ENCODE measurements at regions not wholly inside any gene's neighbourhood (a gene's known extent, or its start where the extent isn't known, plus 50 kb on each side); places are given as distances from the start of the nearest gene placed in this dataset.
"Not testable (repeated sequence)": the region's sequence is repeated elsewhere in the genome, so short reads cannot be mapped to it uniquely, and the experiment has no call there.

DNA sequence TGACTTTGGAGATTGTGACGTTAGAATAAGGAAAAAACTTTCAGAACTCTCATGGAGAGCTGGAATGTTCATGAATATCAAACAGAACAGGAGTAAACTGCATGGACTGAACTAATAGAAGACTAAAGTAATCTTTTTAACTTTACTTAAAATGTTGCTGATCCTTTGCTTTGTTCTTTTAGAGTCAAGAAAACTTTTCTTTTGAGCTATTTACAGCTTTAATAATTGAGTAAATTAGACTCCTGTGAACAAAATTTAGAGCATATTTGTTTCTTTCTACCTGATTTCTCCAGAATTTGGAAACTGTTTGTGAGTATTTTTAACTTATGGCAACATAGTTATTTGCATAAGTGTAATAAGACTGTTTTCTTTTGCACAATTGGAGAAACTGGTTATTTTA is 146.3 kb downstream of the CDCA7 start:
- H3K4me1 Mint-ChIP-seq: no peaks in the 10 kb centered on the region
- ATAC-seq (ENCODE audit: low read depth): no peak
- H3K27ac Mint-ChIP-seq: no peak overlapping the region
- peaks cover 7% of the 10 kb centered on the region for H3K9me3 Mint-ChIP-seq
- no peak overlapping the region for H3K4me3 Mint-ChIP-seq
- no peaks in the 10 kb centered on the region for H3K36me3 Mint-ChIP-seq
- peaks cover 9% of the 10 kb centered on the region for H3K27me3 Mint-ChIP-seq
- no peak for DNase-seq (ENCODE audit: low spot score in 2 of 2)

GRCh38 chr2:173502296-173502695 is 147.6 kb downstream of the CDCA7 start:
- H3K27me3 Mint-ChIP-seq: peaks cover 9% of the 10 kb centered on the region
- peaks cover 7% of the 10 kb centered on the region for H3K9me3 Mint-ChIP-seq
- no peaks in the 10 kb centered on the region for H3K36me3 Mint-ChIP-seq
- H3K4me1 Mint-ChIP-seq: no peaks in the 10 kb centered on the region
- ATAC-seq (ENCODE audit: low read depth) (no peak), DNase-seq (ENCODE audit: low spot score in 2 of 2) (no peak)
- no peak overlapping the region for H3K4me3 Mint-ChIP-seq
- no peak overlapping the region for H3K27ac Mint-ChIP-seq

- Mint-ChIP-seq H3K36me3 (no peaks in the 10 kb centered on the region), H3K27me3 (peaks cover 8% of the 10 kb centered on the region), H3K27ac (no peak overlapping the region), H3K9me3 (peaks cover 2% of the 10 kb centered on the region), H3K4me1 (no peaks in the 10 kb centered on the region), H3K4me3 (no peak overlapping the region)
- DNase-seq (ENCODE audit: low spot score in 2 of 2): no peak
- no peak for ATAC-seq (ENCODE audit: low read depth)
Observed at GRCh38 chr2:173511357-173511756, 156.7 kb downstream of the CDCA7 start.

DNA sequence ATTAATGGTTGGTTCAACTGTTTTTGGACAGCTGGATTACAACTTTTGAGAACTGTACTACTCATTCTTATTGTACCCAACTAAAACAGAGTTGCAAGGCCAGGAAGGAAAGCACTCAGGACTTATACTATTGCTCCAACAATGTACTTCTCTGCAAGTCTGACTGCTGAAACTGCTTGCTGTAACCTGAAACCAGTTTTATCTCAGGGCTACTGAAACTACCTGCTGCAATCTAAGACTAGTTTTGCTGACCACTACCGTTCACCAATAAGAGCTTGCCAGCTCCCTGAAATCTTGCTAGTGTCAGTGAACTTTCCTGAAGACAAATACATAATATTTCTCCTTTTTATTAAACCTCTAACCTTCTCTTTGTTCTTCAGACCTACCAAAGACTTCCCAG is 157.3 kb downstream of the CDCA7 start:
- ATAC-seq (ENCODE audit: low read depth): no peak
- peaks cover 2% of the 10 kb centered on the region for H3K9me3 Mint-ChIP-seq
- no peak overlapping the region for H3K27ac Mint-ChIP-seq
- H3K4me1 Mint-ChIP-seq: no peaks in the 10 kb centered on the region
- no peaks in the 10 kb centered on the region for H3K36me3 Mint-ChIP-seq
- H3K4me3 Mint-ChIP-seq: no peak overlapping the region
- H3K27me3 Mint-ChIP-seq: peaks cover 8% of the 10 kb centered on the region
- DNase-seq (ENCODE audit: low spot score in 2 of 2): no peak

GRCh38 chr2:173513107-173513727 is 158.5 kb downstream of the CDCA7 start:
- DNase-seq (ENCODE audit: low spot score in 2 of 2): no peak
- H3K27me3 Mint-ChIP-seq: peaks cover 3% of the 10 kb centered on the region
- no peak overlapping the region for H3K4me3 Mint-ChIP-seq
- no peaks in the 10 kb centered on the region for H3K4me1 Mint-ChIP-seq
- peaks cover 2% of the 10 kb centered on the region for H3K36me3 Mint-ChIP-seq
- peaks cover 10% of the 10 kb centered on the region for H3K9me3 Mint-ChIP-seq
- H3K27ac Mint-ChIP-seq: no peak overlapping the region
- no peak for ATAC-seq (ENCODE audit: low read depth)

DNA sequence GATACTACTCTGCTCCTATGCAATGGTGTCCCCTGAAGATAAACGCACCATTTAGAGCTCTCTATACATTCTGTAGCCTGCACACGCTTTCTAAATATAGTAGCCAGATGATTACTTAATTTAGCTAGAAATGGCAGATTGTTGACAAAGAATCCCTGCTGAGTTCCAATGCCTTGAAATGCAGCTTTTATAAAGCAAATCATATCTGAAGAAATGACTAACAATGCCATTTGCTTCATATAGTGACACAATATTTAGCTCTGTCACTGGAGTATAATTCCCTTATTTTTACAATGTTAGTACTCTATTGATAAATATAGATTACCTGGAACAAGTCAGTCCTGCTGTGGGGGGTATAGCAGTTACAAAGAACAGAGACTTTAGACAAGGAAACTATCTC is 166.2 kb downstream of the CDCA7 start:
- Mint-ChIP-seq H3K9me3 (peaks cover 8% of the 10 kb centered on the region), H3K4me3 (no peak overlapping the region), H3K36me3 (peaks cover 2% of the 10 kb centered on the region), H3K4me1 (no peaks in the 10 kb centered on the region), H3K27me3 (no peaks in the 10 kb centered on the region), H3K27ac (no peak overlapping the region)
- no peak for ATAC-seq (ENCODE audit: low read depth)
- no peak for DNase-seq (ENCODE audit: low spot score in 2 of 2)

- DNase-seq (ENCODE audit: low spot score in 2 of 2): no peak
Observed at GRCh38 chr2:173521450-173522192, 166.9 kb downstream of the CDCA7 start.

GRCh38 chr2:173523497-173523896 is 168.8 kb downstream of the CDCA7 start:
- no peak overlapping the region for H3K4me3 Mint-ChIP-seq
- H3K9me3 Mint-ChIP-seq: no peaks in the 10 kb centered on the region
- no peaks in the 10 kb centered on the region for H3K36me3 Mint-ChIP-seq
- no peak for DNase-seq (ENCODE audit: low spot score in 2 of 2)
- H3K4me1 Mint-ChIP-seq: no peaks in the 10 kb centered on the region
- H3K27ac Mint-ChIP-seq: no peak overlapping the region
- no peak for ATAC-seq (ENCODE audit: low read depth)
- H3K27me3 Mint-ChIP-seq: no peaks in the 10 kb centered on the region

More at GRCh38 chr2:173521450-173522192, 166.9 kb downstream of the CDCA7 start:
- Mint-ChIP-seq H3K4me1 (no peaks in the 10 kb centered on the region), H3K27me3 (no peaks in the 10 kb centered on the region), H3K4me3 (no peak overlapping the region), H3K9me3 (peaks cover 8% of the 10 kb centered on the region), H3K27ac (no peak overlapping the region), H3K36me3 (peaks cover 2% of the 10 kb centered on the region)
- ATAC-seq (ENCODE audit: low read depth): no peak

- no peaks in the 10 kb centered on the region for H3K36me3 Mint-ChIP-seq
- H3K9me3 Mint-ChIP-seq: no peaks in the 10 kb centered on the region
- no peak overlapping the region for H3K27ac Mint-ChIP-seq
- ATAC-seq (ENCODE audit: low read depth): no peak
- no peaks in the 10 kb centered on the region for H3K4me1 Mint-ChIP-seq
- no peak for DNase-seq (ENCODE audit: low spot score in 2 of 2)
- H3K27me3 Mint-ChIP-seq: no peaks in the 10 kb centered on the region
- no peak overlapping the region for H3K4me3 Mint-ChIP-seq
Observed at GRCh38 chr2:173524256-173524955, 169.7 kb downstream of the CDCA7 start.

GRCh38 chr2:173532732-173533531 is 178.3 kb downstream of the CDCA7 start:
- not testable (repeated sequence) for H3K27ac Mint-ChIP-seq; H3K4me1 Mint-ChIP-seq; DNase-seq (ENCODE audit: low spot score in 2 of 2); H3K36me3 Mint-ChIP-seq; ATAC-seq (ENCODE audit: low read depth); H3K9me3 Mint-ChIP-seq; H3K4me3 Mint-ChIP-seq
- H3K27me3 Mint-ChIP-seq: peaks cover 16% of the 10 kb centered on the region

DNA sequence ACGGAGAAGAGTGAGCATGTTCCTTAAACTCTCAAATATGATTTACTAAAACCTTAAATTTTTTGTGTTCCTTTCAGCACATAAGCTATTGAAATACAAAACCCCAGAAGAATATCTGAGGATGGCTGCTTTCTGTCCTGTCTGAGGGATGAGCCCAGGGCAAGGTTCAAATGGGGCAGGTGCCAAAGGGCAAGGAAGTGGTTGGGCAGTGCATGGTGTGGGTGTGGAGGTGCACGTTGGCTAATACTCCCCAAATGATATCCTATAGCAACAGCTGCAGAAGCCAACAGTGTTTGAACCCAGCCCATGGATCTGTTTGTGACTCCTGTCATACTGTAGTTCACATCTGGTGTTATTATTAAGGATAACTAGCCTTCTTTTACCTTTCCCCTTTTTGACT is 183.0 kb downstream of the CDCA7 start:
- no peak overlapping the region for H3K4me3 Mint-ChIP-seq
- no peaks in the 10 kb centered on the region for H3K4me1 Mint-ChIP-seq

GRCh38 chr2:173539615-173540014 is 184.9 kb downstream of the CDCA7 start:
- Mint-ChIP-seq H3K4me3 (no peak overlapping the region), H3K27ac (no peak overlapping the region), H3K9me3 (peaks cover 1% of the 10 kb centered on the region), H3K36me3 (no peaks in the 10 kb centered on the region), H3K27me3 (peaks cover 19% of the 10 kb centered on the region), H3K4me1 (no peaks in the 10 kb centered on the region)
- ATAC-seq (ENCODE audit: low read depth): no peak
- no peak for DNase-seq (ENCODE audit: low spot score in 2 of 2)

More for the DNA sequence above, 183.0 kb downstream of the CDCA7 start:
- DNase-seq (ENCODE audit: low spot score in 2 of 2) (no peak), ATAC-seq (ENCODE audit: low read depth) (no peak)
- H3K27ac Mint-ChIP-seq: no peak overlapping the region
- no peaks in the 10 kb centered on the region for H3K36me3 Mint-ChIP-seq
- H3K9me3 Mint-ChIP-seq: peaks cover 1% of the 10 kb centered on the region
- H3K27me3 Mint-ChIP-seq: peaks cover 20% of the 10 kb centered on the region

DNA sequence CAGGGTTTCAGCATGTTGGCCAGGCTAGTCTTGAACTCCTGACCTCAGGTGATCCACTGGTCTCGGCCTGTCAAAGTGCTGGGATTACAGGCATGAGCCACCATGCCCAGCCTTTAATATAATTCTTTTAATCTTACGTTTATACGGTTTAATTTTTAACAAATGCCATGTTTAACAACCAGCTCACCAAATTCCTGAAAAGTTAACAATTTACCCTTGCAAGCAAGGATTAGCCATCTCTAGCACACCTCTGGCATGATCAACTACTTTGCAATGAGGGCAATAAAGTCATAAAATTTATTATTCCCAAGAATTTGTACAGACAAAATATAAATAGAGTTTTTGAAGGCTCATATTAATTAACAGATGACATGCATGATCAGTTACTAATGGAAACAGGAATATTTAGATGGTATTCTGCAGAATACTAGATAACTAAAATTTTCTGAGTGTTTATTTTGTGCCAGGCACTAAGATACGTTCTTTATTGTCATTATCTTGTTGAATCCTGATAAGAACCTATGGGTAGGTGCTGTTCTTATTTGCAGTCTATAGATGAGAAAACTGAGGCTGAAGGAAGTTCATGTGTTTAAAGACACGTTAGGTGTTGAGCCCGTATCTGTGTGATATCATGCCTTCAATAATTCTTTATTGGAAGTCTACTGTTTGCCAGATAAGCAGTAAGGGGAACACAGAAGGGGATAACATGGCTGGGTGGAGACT is 190.1 kb downstream of the CDCA7 start:
- Mint-ChIP-seq H3K4me3 (no peak overlapping the region), H3K9me3 (no peaks in the 10 kb centered on the region), H3K36me3 (no peaks in the 10 kb centered on the region), H3K27me3 (peaks cover 13% of the 10 kb centered on the region), H3K4me1 (no peaks in the 10 kb centered on the region), H3K27ac (no peak overlapping the region)
- DNase-seq (ENCODE audit: low spot score in 2 of 2): no peak
- ATAC-seq (ENCODE audit: low read depth): no peak
